Activated CD8-positive, alpha-beta memory T cell treated with anti-CD3 and anti-CD28 coated beads, Interleukin-2, amount 50 U/mL, for 4 hours (primary cell): ENCODE measurements at regions not wholly inside any gene's neighbourhood (a gene's known extent, or its start where the extent isn't known, plus 50 kb on each side); places are given as distances from the start of the nearest gene placed in this dataset.
"Not testable (repeated sequence)": the region's sequence is repeated elsewhere in the genome, so short reads cannot be mapped to it uniquely, and the experiment has no call there.

Source experiments
- DNase-seq: peaks from one replicate; pipeline ENCODE4 v3.0.0-alpha.2; 2020

DNA sequence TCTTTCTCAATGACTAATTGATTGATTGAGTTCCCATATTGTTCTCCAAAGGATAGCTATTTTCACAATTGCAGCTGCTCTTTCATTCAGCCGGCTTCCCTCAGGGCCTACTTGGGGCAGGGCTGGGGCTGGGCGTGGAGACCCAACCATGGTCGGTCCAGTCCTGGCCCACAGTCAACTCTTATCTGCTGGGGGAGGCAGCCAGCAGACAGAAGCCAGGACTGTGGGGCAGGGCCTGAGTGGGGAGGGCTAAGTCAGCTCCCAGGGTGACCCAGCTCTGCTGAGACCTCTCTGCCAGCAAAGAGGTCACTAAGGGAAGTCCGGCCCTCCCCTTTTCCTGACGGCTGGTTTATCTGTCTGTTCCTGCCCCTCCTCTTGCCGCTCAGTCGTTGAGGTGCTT, 735.2 kb downstream of the TBC1D22A start:
- no peak for DNase-seq

DNA sequence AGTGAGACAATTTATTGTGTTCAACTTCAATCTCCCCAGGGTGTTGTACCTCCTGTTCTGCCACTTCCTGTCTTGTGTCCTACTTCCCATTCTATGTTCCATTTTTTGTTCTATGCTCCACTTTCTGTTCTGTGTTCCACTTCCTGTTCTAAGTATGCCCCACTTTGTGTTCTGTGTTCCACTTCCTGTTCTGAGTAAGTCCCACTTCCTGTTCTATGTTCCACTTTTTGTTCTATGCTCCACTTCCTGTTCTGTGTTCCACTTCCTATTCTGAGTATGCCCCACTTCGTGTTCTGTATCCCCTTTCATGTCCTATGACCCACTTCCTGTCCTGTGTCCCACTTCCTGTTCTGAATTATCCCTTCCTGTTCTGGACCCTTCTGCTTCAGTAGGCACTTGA, 732.7 kb downstream of the TBC1D22A start:
- DNase-seq = no peak

DNA sequence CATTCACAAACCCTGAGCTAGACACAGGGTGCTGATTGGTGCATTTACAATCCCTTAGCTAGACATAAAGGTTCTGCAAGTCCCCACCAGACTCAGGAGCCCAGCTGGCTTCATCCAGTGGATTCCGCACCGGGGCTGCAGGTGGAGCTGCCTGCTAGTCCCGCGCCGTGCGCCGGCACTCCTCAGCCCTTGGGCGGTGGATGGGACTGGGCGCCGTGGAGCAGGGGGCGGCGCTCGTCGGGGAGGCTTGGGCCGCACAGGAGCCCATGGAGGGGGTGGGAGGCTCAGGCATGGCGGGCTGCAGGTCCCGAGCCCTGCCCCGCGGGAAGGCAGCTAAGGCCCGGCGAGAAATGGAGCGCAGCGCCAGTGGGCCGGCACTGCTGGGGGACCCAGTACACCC, 725.7 kb downstream of the TBC1D22A start:
- DNase-seq = not testable (repeated sequence)

DNA sequence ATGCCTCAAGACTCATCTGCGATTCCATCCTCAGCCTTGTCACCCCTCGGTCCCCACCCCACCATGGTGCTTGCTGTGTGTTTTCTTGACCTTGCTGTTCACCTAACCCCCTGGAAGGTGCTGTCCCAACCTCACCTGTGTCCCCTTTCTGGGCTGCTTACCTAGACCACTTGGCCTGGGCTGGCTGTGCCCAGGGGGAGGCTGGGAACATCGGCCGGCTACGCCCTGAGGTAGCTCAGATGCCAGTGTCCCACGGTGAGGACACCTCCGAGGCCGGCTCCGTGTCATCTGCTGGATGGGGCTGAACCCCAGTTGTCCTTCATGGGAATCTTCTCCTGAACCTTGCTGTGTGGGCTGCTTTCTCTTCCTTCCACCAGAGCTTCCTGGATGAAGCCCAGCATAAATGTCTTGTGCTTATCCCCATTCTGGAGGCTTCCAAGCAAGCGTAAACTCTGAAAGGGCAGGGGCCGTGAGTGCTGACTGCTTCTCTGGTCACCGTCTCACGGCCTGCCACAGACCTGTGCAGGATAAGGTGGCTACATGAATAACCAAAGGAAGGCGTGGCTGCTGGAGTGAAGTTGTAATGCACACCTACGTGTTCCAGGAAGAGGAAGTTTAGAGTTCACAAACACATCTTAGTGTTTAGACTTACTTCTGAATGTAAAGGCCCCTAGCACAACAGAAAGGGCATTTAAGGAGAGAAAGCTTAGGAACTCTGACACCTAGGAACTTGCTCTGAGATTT, 724.3 kb downstream of the TBC1D22A start:
- DNase-seq = no peak

DNA sequence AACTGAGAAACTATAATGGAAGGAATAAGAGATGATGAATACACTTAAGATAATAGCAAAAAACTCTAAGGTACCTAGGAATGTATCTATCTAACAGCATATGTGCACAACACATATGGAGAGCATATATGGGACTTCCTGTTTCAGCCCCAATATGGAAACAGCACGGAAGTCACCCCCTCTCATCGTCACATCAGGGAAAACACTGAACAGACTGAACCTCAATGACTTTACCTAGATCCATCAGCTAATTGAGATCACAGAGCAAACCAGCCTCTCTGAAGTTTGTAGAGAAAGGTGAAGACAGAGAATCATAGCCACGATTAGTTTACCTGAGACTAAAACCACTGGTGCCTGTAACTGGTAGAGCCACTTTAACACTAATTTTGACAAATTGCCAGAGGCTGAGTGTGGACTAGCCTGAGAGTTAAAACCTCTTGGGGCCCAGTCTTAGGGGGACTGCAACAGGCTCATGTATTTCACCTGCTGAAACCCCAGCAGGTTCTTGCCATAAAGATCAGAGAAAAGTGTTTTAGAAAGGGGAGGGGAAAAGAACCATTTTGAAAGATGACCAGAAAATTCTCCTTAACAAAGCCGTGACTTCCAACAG, 722.6 kb downstream of the TBC1D22A start:
- no peak for DNase-seq

DNA sequence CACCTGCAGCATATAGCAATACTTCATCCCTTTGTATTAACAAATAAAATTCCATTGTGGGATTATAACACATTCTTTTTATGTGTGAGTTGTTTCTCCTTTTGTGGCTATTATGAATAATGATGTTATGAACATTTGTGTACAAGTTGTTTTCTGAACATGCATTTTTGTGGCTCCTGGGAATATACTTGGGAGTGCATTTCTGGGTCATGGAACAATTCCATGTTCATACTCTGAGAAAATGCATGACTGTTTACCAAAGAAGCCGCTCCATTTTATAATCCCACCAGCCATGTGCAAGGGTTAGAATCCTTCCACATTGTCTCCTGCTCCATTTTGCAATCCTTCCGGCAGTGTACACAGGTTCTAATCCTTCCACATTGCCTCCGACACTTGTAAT, 713.8 kb downstream of the TBC1D22A start:
- DNase-seq = no peak

DNA sequence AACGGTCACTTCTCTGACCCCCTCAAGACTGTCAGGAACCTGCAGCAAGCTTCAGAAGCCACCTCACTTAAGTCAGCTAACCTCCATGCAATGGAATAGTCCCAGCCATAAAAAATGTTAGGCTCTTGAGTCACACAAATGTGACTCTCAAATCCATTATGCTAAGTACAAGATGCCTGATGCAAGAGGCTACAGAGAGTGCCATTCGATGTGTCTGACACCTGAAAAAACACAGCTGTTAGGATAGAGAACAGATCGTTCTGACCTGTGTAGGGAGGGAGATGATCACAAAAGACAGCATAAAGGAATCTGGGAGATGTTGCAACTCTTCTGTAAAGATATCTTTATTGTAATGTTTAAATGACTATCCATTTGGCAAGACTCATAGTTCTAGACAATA, 712.4 kb downstream of the TBC1D22A start:
- no peak for DNase-seq

DNA sequence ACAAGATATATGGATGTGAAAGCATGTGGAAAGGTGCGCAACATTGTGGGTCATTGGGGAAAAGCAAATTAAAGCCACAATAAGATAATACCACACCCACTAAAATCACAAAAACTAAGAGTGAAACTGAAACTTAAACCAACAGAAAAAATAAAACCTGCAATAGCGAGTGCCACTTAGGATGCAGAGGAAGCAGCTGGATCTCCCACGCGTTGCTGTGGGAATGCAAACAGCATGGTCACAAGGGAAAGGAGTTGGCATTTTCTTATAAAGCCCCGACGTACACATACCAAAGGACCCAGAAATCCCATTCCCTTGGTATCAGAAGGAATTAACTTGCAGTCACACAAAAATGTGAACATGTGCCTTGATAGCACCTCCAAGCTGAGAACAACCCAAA, 712.0 kb downstream of the TBC1D22A start:
- DNase-seq = no peak

DNA sequence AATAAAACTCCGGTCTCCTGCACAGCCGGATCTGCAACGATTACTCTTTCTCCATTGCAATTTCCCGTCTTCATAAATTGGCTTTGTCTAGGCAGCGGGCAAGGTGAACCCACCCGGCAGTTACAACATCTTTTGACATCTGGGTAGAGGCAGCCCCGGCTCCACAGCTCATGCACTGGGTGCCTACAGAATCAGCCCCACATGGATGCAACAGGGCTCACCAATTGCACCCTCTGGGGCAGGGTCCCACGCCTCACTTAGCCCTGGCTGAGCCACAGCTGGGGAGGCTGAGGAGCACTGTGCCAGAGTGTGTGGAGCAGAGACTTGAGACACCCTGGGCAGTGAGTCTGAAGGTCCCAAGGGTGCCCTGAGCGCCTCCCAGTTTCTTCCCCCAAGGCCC, 710.2 kb downstream of the TBC1D22A start:
- DNase-seq = no peak

DNA sequence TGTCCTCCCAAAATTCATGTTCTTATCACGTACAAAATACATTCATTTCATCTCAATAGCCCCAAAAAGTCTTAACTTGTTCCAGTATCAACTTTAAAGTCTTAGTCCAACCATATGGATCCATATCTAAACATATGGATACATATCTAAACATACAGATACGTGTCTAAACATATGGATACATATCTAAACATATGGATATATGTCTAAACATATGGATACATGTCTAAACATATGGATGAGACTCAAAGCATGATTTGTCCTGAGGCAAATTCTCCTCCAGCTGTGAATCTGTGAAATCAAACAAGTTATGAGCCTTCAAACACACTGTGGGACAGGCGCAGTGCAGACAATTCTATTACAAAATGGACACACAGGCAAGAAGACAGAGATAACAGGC, 709.0 kb downstream of the TBC1D22A start:
- no peak for DNase-seq

DNA sequence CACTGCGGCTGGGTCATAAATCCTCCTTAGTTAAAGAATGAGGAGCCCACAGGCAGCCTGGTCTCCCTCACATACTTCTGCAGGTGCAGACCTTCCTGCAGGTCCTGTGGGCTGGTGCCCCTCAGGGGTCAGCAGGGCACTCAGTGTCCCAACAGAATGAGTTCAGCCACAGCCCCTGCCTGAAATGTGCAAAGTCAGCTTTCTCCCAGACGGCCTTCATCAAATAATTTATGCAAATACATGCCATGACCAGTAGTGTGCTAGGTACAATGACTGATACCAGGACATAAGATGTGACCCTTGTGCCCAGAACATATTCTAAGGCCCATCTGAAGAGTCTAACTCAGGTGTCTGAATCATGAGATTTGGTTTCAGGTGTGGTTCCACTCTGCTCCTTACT, 703.4 kb downstream of the TBC1D22A start:
- DNase-seq = no peak

DNA sequence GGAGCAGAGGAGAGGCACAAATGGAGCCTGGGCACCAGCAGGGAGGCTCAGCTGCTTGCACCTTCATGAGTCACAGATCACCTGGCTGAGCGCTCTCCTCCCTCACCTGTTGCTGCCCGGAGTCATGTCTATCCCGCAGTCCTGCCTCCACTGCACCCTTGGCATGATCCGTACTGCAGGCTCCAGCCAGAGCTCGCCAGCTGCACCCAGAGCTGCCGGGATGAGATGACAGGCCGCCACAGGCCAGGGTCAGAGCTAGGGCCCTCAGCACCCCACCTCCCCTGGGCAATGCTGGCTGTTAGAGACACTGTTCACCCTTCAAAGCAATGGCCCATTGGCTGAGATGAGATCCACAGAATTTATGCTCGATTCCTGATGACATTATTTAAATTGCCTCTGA, 702.8 kb downstream of the TBC1D22A start:
- no peak for DNase-seq

DNA sequence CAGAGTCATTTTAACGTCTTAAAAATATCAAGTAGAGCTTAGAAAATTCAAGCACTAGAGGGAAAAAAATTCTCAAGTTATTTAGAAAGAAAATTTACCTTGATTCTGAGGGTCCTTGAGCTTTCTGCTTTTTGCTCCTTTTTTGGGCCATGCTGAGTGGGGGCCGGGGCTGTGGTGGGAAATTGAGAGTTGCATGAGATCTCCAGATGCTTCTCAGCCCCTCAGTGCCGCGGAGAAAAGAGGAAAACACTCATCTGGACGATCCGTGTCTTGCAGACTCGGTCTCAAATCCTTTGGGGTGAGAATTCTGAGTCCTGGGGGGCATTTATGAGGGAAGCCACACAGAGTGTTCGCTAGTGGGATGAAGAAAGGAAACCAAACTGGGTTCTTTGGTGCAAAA, 700.8 kb downstream of the TBC1D22A start:
- DNase-seq = no peak

DNA sequence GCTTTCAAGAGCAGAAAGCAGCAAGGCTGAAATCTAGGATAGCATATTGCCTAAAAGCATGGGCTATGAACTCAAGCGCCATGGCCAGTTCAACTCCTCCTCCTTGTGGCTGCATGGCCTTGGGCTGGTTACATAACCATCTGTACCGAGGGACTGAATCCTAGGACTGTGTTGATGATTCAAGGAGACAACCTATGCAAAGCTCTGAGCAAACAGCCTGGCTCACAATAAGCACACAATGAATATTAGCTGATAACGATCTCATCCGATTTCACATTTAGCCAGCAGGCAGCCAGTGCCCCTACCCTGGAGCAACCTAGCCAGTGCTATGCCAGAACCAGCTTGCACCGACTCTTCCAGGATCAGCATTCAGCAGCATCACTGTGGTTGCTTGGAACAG, 698.4 kb downstream of the TBC1D22A start:
- DNase-seq = no peak

DNA sequence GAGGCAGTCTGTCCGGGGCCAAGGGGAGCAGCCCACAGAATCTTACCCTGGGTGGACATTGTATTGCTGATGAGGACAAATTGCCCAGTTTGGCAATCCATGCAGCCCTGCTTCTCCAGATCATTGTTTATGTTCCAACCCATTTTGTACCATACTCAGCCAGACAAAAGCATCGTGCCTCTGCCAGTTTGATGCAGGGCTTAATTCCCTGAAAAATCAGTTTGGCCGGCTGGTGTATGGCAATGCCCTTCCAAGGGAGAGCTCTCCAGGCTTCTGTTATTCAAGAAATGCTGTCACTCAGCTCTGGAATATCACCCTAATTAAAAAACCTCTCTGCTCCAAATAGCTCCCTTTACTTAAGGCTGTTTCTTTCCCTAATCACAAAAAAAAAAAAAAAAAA, 697.7 kb downstream of the TBC1D22A start:
- DNase-seq = no peak

DNA sequence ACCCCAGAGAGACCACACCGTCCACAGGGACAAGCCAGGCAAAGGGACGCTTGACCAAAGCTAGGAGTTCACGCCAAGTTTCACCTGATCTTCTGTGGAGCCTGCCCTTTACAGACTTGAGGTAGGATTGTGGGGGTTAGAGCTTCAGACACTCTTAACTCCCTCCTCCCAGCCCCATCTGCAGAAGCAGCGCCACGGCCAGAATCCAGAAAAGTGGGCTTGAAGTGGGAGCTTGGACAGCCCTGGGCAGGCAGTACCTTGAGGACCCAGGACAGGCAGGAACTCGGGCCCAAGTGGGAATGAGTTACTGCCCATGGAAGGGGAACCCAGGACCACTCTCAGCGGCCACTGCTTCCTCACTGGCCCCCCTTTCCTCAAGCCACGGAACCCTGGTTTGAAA, 695.9 kb downstream of the TBC1D22A start:
- no peak for DNase-seq

DNA sequence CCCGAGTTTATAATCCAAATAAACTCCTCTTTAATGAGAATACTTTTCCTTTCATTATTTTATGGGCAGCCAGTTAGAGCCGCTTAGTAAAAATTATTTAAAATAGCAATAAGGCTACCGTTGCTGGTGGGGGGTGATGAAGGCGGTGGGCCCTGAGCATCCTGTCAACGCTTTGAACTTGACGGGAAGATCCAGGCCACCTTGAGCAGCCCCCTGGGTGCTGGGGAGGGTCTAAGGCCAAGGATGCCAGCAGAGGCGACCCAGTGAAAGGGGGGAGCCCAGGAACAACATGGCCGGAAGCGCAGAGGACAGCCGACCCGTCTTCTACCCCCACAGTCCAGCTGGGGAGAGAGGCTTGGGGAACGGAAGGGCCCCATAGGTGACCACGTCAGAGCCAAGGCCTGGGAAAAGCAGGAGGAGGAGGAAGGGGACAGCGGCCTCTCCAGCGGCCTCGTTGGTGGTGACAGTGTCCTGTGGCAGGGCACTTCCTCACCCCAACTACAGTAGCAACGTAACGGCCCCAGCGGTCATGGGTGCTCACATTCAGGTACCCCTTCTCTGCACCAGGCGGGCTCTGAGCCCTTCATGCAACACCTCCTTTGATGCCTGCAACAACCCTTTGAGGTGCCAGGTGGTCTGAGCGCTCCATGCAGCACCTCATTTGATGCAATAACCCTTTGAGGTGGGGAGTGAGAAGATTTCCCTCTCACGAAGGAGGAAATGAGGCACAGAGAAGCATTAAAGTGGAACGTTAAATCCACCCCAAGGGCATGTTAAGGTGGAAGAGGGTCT, 695.3 kb downstream of the TBC1D22A start:
- no peak for DNase-seq

DNA sequence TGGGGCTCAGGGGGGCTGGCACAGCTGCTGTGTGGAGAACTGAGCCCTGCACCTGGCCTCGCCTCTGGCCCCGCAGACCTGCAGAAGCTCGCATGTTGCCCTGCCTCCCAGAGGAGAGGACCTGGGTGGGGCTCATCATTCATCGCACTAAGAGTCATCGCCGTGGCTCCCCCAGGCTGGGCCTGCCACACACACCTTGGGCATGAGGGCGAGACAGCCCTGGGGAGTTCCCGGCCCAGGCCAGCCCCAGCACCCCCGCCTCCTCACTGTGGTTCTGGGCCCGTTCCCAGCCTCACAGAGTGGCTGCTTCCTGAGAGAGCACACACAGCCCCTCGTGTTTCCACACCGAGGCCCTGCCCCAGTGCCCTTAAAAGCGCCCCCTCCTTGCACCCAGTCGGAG, 694.6 kb downstream of the TBC1D22A start:
- no peak for DNase-seq

DNA sequence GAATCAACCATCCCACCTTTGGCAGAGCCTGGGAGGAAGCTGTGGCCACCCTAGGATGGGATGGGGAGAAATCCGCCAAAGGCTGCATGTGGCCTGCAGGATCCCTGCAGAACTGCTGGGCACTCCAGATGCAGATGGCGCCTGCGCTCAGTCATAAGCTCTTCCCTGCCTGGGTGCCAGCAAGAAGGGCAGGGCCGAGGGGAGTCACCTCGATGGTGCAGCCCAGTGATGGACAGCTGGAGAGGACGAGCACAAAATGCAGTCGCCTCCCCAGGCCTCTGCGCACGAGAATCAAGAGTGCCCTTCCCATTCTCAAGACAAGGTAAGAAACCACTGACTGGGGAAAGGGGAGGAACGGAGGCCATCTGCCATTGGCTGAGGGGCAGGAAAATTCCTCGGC, 693.6 kb downstream of the TBC1D22A start:
- no peak for DNase-seq

DNA sequence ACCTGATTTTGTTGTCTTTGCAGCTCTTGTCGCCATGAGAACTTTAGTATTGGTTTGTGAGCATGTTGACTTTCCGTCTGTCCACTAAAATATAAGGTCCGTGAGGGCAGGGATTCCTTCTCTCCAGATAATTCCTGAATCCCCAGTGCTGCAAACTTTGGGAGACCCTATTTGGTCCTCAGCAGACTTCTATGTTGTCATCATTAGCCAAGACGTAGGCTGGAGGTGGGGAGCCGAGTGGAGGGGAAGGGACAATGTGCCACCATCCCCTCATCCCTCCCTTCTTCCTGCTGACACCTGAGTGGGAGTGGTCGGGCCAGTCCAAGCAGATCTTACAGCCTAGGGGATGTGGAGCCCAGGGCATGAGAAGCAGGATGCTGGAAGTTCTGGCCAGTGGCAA, 690.6 kb downstream of the TBC1D22A start:
- no peak for DNase-seq

DNA sequence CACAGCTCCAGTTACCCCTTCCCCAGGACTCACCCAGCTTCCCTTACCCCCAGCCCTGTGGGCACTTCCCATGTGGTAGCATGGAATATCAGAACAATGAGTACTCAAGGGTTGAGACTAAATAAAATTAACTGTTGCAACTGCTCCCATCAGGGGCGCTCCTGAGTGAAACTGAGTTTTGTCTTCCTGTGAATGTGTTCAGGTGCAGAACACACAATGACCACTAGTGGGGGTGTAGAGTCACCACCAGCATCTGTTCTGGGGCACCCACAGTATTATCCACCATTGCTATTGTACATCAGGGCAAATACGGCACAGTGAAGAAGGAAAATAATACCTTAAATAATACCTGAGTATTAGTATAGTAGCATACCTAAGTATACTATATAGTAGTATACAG, 689.7 kb downstream of the TBC1D22A start:
- DNase-seq = no peak

DNA sequence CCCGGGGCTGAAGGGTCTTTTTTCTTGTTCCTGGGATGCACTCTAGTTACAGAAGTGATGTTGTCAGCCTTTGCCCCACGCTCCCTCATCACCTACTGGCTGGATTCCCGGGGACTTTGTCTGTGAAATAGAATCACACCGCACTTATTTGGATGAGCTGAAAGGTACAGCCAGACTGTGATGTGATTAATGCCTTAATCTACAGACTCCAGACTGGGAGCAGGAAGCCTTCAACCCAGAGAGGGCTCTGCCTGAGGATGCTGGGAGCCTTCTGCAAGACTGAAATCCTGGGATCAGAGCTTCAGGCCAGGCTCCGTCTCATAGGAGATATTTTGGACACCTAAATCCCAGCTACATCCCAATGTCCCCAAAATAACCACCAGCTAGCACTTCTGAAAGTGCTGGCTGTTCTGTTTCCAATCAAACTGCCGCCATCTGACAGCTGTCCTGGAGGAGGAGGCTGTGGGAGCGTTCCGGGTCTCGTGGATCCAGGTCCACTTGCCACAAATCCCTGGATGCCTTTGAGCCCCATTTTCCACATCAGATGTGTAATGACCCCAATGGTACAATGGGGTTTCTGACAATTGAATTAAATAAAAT, 688.5 kb downstream of the TBC1D22A start:
- DNase-seq = no peak

DNA sequence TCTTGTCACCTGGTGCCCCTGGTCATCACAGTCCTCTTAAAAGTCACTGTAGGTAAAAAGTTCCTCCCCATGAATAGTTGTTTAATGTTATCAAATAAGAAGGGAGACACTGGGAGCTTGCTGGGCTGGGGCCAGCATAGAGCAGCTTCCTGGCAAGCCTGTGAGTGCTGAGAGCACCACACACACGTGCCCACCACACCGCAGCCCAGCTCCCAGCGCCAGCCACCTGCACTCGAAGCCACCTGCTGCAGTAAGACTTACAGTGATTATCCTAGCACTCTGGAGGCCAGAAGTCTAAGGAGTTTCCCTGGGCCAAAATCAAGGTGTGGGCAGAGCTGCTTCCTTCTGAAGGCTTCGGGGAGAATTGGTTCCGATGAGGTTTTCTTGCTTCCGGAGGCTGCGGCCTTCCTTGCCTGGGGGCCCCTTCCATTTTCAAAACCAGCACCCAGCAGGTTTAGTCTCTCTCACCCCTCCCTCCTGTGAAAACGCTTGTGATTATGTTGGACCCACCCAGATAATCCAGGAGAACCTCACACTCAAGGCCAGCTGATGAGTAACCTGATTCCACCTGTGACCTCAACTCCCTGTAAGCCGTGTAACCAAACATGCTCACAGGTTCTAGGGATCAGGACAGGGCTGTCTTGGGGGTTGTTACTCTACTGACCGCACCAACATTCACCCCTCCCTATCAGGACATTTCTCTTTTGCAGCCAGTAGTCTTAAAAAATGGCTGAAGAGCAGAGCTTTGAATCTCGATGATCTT, 687.2 kb downstream of the TBC1D22A start:
- DNase-seq = no peak
